ENCODE measurements at regions not wholly inside any gene's neighbourhood (a gene's known extent, or its start where the extent isn't known, plus 50 kb on each side); places are given as distances from the start of the nearest gene placed in this dataset.

- no peak for DNase-seq (ENCODE audit: low read depth in 2 of 2)
These were observed 1879.4 kb upstream of the TENM3 start for GRCh38 chr4:180363815-180364214.

GRCh38 chr4:180372691-180373090 lies 1870.5 kb upstream of the TENM3 start:
- no peak for DNase-seq (ENCODE audit: low read depth in 2 of 2)

GRCh38 chr4:180377741-180378140 lies 1865.5 kb upstream of the TENM3 start:
- no peak for DNase-seq (ENCODE audit: low read depth in 2 of 2)

DNA sequence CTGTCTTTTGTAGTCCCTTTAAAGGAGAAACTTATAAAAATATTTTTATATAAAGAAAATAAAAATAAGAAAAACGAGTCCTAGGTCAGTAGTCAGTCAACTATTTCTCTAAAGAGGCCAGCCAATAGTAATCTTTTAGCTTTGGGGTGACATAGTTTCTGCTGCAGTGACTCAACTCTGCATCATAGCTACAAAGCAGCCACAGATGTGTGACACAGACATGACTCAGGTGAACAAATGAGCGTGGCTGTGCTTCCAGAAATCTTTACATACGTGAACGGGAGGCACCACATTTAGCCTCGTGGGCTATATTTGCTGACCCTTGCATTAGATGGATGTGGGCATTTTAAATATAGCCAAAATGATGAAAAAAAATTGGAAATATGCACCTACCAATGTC lies 1862.5 kb upstream of the TENM3 start:
- no peak for DNase-seq (ENCODE audit: low read depth in 2 of 2)

DNA sequence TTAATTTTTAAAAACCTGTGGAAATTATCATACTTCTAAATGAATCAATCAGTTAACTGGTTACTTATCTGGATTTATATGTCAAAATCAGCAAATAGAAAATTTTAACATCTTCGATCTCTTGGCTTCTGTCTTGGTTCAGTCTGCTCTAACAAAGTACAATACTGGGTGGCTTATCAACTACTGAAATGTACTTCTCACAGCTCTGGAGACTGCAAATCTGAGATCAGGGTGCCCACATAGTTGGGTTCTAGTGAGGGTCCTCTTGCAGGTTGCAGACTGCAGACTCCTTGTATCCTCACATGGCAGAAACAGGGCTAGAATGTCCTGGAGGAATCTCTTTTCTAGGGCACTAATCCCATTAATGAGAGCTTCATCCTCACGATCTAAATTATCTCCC lies 1851.6 kb upstream of the TENM3 start:
- DNase-seq (ENCODE audit: low read depth in 2 of 2): no peak

- no peak for DNase-seq (ENCODE audit: low read depth in 2 of 2)
These were observed 1848.9 kb upstream of the TENM3 start for GRCh38 chr4:180394312-180394711.

DNA sequence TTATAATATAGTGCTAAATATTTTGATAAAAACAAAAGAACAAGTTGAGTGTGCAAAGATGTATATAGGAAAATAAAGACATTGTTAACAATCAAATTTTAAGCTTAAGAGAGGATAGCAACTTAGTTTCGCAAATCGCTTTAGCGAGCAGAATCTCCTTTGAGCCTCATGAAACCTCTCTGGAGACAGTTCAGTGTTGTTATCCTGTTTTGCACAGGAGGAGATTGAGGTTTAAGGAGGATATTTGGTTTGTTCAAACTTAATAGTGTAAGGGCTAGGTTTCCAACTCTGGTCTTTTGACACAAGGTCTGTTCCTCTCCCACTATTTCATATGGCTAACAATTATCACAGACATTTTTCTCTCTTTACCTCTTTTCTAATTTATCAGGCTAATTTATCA lies 1848.5 kb upstream of the TENM3 start:
- DNase-seq (ENCODE audit: low read depth in 2 of 2): no peak

- no peak for DNase-seq (ENCODE audit: low read depth in 2 of 2)
These were observed 1844.6 kb upstream of the TENM3 start for GRCh38 chr4:180398564-180398963.

DNA sequence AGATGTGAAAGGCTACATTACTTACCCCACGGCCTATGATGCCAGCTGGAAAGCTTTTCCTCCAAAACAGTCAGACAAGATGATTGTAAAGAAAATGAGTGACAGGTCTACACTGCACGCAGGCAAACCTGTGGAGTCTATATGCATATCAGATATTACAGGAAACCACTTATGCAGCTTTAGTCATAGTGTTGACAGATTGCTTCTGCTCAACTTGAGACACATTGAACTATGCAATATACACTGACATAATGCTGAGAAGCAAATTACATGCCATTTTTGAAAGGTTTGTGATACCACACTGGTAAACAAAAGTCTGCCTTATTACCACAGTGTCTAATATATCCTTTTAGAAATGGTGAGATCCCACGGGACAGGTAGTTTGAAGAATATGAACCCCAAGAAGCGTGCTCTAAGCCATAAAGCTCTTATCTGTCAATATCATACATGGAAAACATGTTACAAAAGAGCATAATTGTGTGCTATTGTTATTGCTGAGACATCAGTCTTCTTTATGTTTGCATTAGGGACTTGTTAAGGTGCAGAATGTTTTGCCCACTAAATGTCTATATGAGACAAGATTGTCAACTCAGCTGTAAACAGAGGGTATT lies 1835.8 kb upstream of the TENM3 start:
- DNase-seq (ENCODE audit: low read depth in 2 of 2): no peak

GRCh38 chr4:180418819-180419531 lies 1824.2 kb upstream of the TENM3 start:
- no peak for DNase-seq (ENCODE audit: low read depth in 2 of 2)

DNA sequence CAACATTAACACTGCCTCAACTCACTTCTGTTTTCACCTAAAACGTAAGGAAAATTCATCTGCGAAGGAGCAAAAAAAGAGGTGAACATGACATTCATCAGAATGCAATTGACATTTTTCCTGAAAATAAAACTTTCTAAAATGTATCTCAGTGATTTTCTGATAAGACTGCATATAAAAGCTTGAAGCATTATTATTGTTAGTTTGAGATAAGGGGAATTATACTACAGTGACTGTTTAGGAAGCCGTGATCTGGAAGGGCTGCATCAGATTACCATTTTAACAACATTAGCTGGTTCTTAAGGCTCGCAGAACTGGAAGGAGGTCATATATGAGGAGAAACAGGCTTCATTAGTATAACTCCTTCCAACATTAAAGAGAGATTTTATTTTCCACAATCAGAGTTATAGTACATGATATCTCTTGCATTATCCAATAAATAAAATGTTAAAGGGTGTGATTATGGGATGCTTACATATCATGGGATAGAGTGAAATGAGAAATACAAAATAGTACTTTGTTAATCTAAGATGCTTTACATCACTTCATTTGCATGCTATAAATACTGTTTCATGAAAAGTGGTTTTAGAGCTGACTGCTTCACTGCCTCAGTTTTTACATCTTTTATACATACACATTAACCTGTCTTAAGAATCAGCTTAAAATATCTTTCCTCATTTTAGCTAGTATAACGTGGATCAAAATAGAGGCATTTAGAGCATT lies 1820.1 kb upstream of the TENM3 start:
- no peak for DNase-seq (ENCODE audit: low read depth in 2 of 2)

DNA sequence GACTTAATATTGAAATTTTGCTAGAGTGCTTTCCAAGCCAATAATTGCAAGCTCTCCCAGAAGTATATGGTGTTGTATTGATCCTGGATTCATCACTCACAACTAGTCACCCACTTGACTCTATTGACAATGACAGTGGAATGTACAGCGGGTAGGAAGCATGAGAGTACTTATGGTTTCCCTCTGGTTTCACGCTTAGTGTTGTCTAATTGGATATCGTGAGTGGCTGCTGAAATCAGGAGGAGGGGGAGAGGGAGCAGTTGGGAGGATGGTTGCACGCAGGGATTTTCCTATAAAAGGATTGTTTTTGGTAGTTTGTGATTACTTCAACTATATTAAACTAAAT lies 1819.5 kb upstream of the TENM3 start:
- no peak for DNase-seq (ENCODE audit: low read depth in 2 of 2)

GRCh38 chr4:180426938-180427337 lies 1816.3 kb upstream of the TENM3 start:
- DNase-seq (ENCODE audit: low read depth in 2 of 2): no peak

DNA sequence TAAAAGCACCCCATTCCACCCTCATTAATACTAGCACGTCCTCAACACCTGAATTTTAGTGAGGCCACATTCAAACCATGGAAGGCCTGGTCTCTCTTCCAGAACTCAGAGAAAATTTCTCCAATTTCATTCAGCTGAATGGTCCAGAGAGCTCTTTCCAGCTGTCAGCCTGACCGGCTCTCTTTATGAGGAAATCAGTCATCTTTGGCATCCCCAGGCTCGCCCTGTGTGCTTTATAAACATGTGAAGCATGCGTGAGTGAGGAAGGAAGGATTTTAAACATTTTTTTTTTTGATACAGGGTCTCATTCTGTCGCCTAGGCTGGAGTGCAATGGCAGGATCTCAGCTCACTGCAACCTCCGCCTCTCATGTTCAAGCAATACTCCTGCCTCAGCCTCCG lies 1812.9 kb upstream of the TENM3 start:
- no peak for DNase-seq (ENCODE audit: low read depth in 2 of 2)

DNA sequence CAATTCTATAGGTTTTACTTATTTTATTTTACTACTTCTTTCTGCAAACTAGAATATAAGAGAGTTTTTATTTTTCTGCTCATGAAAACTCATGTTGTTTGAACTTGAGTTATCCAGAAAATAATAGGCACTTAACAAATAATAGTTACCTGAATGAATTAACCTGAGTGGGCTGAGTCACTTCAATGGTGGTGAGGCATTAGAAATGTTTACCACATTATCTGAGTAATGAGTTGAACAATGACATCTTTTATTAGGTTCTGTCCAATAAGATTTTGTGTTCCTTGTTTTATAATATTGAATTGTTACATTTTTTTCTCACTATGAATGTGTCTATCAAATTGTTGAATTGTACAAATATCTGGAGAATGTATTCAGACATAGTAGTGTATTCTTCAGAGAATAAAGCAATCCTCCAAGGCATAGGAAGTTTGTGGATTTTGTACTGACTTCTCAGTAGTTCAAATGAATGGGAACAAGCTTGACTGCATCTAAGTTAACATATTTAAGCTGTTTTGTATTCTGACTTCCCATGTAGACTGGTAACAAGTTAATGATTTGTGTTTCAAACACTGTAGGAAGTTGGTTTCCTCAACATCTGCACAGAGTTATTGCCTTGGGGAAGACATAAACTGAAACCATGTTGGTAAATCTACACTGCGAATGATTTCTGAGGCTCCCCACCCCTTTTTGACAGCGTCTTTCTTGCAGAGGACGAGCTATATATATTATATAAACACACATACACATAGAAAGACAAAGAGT lies 1808.9 kb upstream of the TENM3 start:
- DNase-seq (ENCODE audit: low read depth in 2 of 2): no peak

GRCh38 chr4:180436361-180436760 lies 1806.8 kb upstream of the TENM3 start:
- no peak for DNase-seq (ENCODE audit: low read depth in 2 of 2)

DNA sequence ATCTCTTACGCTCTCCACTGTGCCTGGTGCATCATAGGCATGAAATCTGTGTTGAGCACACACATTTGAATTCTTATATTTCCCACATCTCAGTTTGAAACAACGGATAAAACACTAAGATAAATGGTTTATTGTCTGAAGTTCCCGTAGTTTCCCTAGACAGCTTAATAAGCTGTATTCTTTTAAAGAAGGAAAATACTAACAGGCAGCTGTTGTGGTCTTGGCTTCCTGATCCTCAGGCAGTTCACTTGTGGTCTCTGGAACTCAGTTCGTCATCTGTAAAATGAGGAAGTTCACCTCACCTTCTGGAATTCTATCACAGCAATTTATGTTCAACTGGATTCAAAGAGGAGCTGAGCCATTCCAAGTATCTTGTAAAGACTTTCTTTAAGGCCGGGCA lies 1805.6 kb upstream of the TENM3 start:
- no peak for DNase-seq (ENCODE audit: low read depth in 2 of 2)

DNA sequence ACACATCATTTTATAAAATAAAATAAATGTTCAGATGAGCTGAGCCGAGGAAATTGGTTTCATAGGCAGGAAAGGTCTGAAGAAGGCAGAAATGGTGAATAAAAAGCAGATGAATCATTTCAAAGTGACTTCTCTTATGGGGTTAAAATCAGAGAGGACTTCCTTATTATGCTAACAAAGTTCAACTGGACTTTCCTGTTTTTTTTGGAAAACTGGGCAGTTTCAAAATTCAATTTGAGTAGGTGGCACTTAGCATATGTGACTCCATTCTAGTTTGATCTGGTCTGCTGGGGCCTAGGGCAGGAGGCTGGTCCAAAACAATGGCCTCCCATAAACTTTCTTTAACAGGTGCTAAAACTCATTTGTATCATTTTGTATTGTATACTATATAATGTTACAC lies 1794.9 kb upstream of the TENM3 start:
- no peak for DNase-seq (ENCODE audit: low read depth in 2 of 2)

GRCh38 chr4:180449395-180449956 lies 1793.7 kb upstream of the TENM3 start:
- DNase-seq (ENCODE audit: low read depth in 2 of 2): no peak

GRCh38 chr4:180455226-180455625 lies 1788.0 kb upstream of the TENM3 start:
- no peak for DNase-seq (ENCODE audit: low read depth in 2 of 2)

- DNase-seq (ENCODE audit: low read depth in 2 of 2): no peak
These were observed 1786.3 kb upstream of the TENM3 start for GRCh38 chr4:180456928-180457327.

GRCh38 chr4:180462116-180462515 lies 1781.1 kb upstream of the TENM3 start:
- no peak for DNase-seq (ENCODE audit: low read depth in 2 of 2)

Measured in stimulated activated CD8-positive, alpha-beta memory T cell treated with anti-CD3 and anti-CD28 coated beads, Interleukin-7, amount 100 ng/mL, for 1 hour (primary cell).